ENCODE measurements at regions not wholly inside any gene's neighbourhood (a gene's known extent, or its start where the extent isn't known, plus 50 kb on each side); places are given as distances from the start of the nearest gene placed in this dataset.

GRCh38 chr2:71944806-71945602 is 202.7 kb downstream of the CYP26B1 start:
- Histone ChIP-seq H3K36me3 (replicated peaks in 1 of 2; ENCODE audit: control insufficient read depth in 1 of 2, insufficient read depth in 2 of 2, low read length in 2 of 2) (no peaks in the 10 kb centered on the region), H3K9ac (ENCODE audit: insufficient read depth, low read depth, low read length) (no peak overlapping the region), H2AFZ (ENCODE audit: low read length) (no peak overlapping the region), H4K20me1 (ENCODE audit: insufficient read depth, low read length) (no peaks in the 10 kb centered on the region), H3K27ac (ENCODE audit: extremely low read length, insufficient read depth, low read length) (no peak overlapping the region), H3K9me3 (ENCODE audit: low read length) (no peaks in the 10 kb centered on the region), H3K4me1 (ENCODE audit: insufficient read depth, low read length) (no peaks in the 10 kb centered on the region), H3K4me3 (replicated peaks in 1 of 3; ENCODE audit: insufficient read depth in 1 of 3, low read depth in 2 of 3, low read length in 3 of 3) (no peak overlapping the region), H3K4me2 (ENCODE audit: low read depth, low read length) (no peak overlapping the region), H3K27me3 (ENCODE audit: control insufficient read depth in 1 of 2, insufficient read depth in 2 of 2, low read length in 2 of 2) (peaks cover 3 to 73% of the 10 kb centered on the region in 2 experiments; a peak in 4 of 5 replicates), H3K79me2 (ENCODE audit: insufficient read depth, low read length) (no peaks in the 10 kb centered on the region)
- POLR2A ChIA-PET = no interaction called here
- BruUV-seq (replicated peaks) = no TSS peak
- TF ChIP-seq GMEB2 (CRISPR knock-in tag; IDR thresholded peaks at IDR 0.05; ENCODE audit: low read depth) = no peak
- TF ChIP-seq ERF (CRISPR knock-in tag; IDR thresholded peaks at IDR 0.05) = no peak
- no peak for TF ChIP-seq MEIS1 (CRISPR knock-in tag; IDR thresholded peaks at IDR 0.05; ENCODE audit: borderline replicate concordance)
- TF ChIP-seq EP300 (IDR thresholded peaks at IDR 0.05; ENCODE audit: low read depth in 2 of 2, low read length in 2 of 2) = no peak
- TF ChIP-seq EP300 (CRISPR knock-in tag; IDR thresholded peaks at IDR 0.05; ENCODE audit: borderline replicate concordance) = no peak
- no peak for TF ChIP-seq TOPORS (CRISPR knock-in tag; IDR thresholded peaks at IDR 0.05)
- TF ChIP-seq PRDM15 (CRISPR knock-in tag; IDR thresholded peaks at IDR 0.05) = no peak
- TF ChIP-seq ZNF652 (CRISPR knock-in tag; IDR thresholded peaks at IDR 0.05; ENCODE audit: borderline replicate concordance, low read depth) = no peak
- TF ChIP-seq SALL2 (CRISPR knock-in tag; IDR thresholded peaks at IDR 0.05) = no peak
- TF ChIP-seq IRF1 (CRISPR knock-in tag; IDR thresholded peaks at IDR 0.05; ENCODE audit: low read depth) = no peak
- TF ChIP-seq ETS1 (CRISPR knock-in tag; IDR thresholded peaks at IDR 0.05) = no peak
- TF ChIP-seq ZNF883 (CRISPR knock-in tag; IDR thresholded peaks at IDR 0.05; ENCODE audit: not compliant biosample characterization) = no peak
- intact Hi-C loops (cut with micrococcal nuclease; ENCODE audit: unreplicated experiment) = no loop called here
- CTCF ChIA-PET (ENCODE audit: low intra/inter-chr PET ratio, low total read pairs) = no interaction called here
- 43% methylated on average over 13 of the region's 13 CpGs for WGBS (ENCODE audit: low lambda C conversion rate)
- DNase-seq (ENCODE audit: low spot score) = no peak
- no peak for ATAC-seq
- no peak for FAIRE-seq
- in situ Hi-C loops (cut with HindIII; ENCODE audit: extremely low pct_ligation_motif_present, low pct_unique_long_range_greater_than_20kb) = no loop called here

Data from HepG2 (cell line).